ENCODE measurements at regions not wholly inside any gene's neighbourhood (a gene's known extent, or its start where the extent isn't known, plus 50 kb on each side); places are given as distances from the start of the nearest gene placed in this dataset.

DNA sequence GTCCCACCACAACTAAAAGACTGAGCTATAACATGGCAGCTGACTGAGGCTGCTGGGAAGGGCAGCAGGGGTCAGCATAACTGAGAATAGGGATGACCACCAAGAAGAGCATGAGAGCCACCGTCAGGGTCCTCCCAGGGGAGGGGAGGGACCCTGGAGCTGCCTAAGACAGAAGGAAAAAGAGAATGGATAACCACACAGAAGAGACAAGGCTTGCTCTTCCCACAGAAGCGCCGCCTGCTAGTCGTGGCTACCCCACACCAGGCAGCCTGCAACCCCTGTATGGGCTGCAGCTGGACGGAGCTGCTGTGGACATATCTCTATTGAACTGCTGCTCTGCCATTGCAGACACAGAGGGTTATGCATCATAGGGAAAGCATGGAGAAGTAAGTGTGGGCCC, 132.0 kb upstream of the CHD6 start:
- TF ChIP-seq EGR1 (IDR thresholded peaks at IDR 0.05; ENCODE audit: low read depth) (no peak), POLR2A (IDR thresholded peaks at IDR 0.05; ENCODE audit: borderline replicate concordance, extremely low read depth, insufficient read depth, insufficient read length) (no peak), POLR2AphosphoS5 (IDR thresholded peaks at IDR 0.05; ENCODE audit: low read depth, low read length) (no peak), EZH2phosphoT487 (IDR thresholded peaks at IDR 0.05; ENCODE audit: borderline replicate concordance) (no peak), EZH2 (IDR thresholded peaks at IDR 0.05) (no peak), RAD21 (IDR thresholded peaks at IDR 0.05; ENCODE audit: low read depth) (no peak), ZNF274 (IDR thresholded peaks at IDR 0.05; ENCODE audit: low read depth, low read length) (no peak), ZFX (IDR thresholded peaks at IDR 0.05) (no peak), JUND (IDR thresholded peaks at IDR 0.05) (no peak), FOSL1 (IDR thresholded peaks at IDR 0.05; ENCODE audit: low read depth) (no peak)
- TF ChIP-seq, protein P1, sequence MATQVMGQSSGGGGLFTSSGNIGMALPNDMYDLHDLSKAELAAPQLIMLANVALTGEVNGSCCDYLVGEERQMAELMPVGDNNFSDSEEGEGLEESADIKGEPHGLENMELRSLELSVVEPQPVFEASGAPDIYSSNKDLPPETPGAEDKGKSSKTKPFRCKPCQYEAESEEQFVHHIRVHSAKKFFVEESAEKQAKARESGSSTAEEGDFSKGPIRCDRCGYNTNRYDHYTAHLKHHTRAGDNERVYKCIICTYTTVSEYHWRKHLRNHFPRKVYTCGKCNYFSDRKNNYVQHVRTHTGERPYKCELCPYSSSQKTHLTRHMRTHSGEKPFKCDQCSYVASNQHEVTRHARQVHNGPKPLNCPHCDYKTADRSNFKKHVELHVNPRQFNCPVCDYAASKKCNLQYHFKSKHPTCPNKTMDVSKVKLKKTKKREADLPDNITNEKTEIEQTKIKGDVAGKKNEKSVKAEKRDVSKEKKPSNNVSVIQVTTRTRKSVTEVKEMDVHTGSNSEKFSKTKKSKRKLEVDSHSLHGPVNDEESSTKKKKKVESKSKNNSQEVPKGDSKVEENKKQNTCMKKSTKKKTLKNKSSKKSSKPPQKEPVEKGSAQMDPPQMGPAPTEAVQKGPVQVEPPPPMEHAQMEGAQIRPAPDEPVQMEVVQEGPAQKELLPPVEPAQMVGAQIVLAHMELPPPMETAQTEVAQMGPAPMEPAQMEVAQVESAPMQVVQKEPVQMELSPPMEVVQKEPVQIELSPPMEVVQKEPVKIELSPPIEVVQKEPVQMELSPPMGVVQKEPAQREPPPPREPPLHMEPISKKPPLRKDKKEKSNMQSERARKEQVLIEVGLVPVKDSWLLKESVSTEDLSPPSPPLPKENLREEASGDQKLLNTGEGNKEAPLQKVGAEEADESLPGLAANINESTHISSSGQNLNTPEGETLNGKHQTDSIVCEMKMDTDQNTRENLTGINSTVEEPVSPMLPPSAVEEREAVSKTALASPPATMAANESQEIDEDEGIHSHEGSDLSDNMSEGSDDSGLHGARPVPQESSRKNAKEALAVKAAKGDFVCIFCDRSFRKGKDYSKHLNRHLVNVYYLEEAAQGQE (IDR thresholded peaks at IDR 0.05; ENCODE audit: low read depth) = no peak
- TF ChIP-seq, protein P2, sequence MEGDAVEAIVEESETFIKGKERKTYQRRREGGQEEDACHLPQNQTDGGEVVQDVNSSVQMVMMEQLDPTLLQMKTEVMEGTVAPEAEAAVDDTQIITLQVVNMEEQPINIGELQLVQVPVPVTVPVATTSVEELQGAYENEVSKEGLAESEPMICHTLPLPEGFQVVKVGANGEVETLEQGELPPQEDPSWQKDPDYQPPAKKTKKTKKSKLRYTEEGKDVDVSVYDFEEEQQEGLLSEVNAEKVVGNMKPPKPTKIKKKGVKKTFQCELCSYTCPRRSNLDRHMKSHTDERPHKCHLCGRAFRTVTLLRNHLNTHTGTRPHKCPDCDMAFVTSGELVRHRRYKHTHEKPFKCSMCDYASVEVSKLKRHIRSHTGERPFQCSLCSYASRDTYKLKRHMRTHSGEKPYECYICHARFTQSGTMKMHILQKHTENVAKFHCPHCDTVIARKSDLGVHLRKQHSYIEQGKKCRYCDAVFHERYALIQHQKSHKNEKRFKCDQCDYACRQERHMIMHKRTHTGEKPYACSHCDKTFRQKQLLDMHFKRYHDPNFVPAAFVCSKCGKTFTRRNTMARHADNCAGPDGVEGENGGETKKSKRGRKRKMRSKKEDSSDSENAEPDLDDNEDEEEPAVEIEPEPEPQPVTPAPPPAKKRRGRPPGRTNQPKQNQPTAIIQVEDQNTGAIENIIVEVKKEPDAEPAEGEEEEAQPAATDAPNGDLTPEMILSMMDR (IDR thresholded peaks at IDR 0.05 in 2 of 3, conservative IDR thresholded peaks at IDR 0.05 in 1 of 3; ENCODE audit: borderline replicate concordance in 1 of 3, insufficient read depth in 1 of 3, low read depth in 2 of 3, low read length in 2 of 3) = no peak
- TF ChIP-seq, protein P3, sequence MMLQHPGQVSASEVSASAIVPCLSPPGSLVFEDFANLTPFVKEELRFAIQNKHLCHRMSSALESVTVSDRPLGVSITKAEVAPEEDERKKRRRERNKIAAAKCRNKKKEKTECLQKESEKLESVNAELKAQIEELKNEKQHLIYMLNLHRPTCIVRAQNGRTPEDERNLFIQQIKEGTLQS (IDR thresholded peaks at IDR 0.05) = no peak
- TF ChIP-seq, protein P4, sequence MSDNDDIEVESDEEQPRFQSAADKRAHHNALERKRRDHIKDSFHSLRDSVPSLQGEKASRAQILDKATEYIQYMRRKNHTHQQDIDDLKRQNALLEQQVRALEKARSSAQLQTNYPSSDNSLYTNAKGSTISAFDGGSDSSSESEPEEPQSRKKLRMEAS (IDR thresholded peaks at IDR 0.05) = no peak
